ENCODE measurements at regions not wholly inside any gene's neighbourhood (a gene's known extent, or its start where the extent isn't known, plus 50 kb on each side); places are given as distances from the start of the nearest gene placed in this dataset.
A peak's percentile ranks its signal among the peaks of the same experiment; 100 is the strongest.

DNA sequence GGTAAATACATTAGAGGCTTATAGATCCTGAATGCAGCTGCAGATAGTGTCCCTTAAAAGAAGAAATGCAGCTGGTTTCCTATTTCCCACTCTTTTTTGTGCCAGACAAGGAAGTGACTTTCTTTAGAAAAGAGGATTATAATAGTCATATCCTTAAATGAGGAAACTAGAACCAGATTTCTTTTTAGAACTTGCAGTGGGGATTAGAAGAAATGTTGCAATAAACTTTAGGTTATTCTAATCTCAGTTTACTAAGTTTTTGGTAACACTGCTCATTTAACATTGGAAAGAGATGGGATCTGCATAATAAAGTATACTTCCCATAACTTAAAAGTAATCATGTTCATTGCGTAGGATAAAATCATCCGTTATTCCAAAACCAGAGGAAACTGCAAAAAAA, 101.9 kb downstream of the SLIT2 start:
- no peak for DNase-seq (ENCODE audit: low spot score)

DNA sequence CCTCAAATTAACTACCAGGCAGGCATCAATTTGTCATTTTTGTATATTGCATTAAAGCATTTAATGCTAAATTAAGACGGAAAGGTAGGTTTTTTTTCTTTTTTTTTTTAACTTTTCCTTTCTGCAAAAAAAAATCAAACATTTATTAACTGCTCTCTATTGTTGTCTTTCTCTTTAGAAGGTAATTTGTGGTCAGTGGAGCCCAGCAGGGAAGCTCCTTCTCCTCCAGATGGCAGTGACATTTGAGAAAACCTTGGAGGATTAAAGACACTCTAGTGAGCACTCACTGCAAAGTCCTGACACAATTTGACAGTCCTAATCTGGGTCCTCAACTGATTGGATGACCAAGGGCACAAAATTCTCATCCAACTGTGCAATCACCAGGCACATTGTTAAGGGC, 102.4 kb downstream of the SLIT2 start:
- DNase-seq (ENCODE audit: low spot score), result no peak

DNA sequence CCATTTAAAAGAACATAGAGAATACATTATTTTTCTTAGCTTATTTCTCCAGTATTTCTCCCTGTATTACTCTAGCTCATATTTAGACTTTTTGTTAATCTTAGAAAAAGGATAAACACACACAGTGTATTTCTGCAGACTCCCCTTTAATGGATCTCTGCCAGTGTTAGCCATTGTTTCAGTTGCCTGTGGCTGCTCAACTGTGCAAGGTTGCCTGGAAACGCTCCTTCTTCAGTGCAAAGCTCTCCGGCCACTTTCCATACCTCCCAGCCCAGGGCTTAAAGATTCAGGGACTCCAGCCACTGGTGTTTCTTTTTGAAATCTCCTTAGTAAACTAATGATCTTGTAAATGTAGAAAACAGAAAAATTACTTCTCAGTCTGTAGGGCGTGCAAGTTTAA, 104.9 kb downstream of the SLIT2 start:
- DNase-seq (ENCODE audit: low spot score), result no peak

DNA sequence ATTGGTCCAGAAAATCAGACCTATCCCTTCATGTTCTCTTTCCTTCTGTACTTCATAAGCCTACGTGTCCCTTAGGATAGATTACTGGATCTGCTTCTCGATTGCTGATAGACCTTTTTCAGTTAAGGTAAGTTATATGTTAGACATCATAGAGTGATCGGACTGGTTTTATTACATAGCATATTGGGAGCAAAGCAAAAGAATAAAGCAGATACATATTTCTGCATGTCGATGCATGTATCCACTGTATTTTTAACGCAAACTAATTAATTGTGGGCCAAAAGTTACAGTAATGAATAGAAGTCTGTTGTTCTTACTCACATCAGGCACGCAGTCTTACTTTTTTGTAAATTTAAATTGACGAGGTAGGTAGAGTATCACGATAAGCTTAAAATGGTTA, 106.4 kb downstream of the SLIT2 start:
- no peak for DNase-seq (ENCODE audit: low spot score)

DNA sequence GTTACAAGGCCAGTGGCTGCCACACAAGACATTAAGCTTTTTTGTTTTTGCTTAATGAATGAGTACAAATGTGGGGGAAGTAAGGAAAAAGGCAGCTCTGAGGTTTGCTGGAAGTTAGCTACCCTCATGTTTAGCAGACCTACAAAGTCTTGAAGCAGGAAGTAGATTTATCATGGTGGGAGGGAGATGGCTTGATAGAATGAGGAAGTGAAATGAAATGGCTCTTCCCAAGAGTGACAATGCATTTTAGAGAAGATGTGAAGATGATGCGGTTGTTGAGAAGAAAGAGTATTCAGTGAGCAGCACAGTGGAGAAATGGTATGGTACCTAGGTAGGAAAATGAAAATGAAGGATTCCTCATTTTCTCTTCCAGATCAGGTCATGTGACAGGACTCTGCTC, 108.0 kb downstream of the SLIT2 start:
- no peak for DNase-seq (ENCODE audit: low spot score)

DNA sequence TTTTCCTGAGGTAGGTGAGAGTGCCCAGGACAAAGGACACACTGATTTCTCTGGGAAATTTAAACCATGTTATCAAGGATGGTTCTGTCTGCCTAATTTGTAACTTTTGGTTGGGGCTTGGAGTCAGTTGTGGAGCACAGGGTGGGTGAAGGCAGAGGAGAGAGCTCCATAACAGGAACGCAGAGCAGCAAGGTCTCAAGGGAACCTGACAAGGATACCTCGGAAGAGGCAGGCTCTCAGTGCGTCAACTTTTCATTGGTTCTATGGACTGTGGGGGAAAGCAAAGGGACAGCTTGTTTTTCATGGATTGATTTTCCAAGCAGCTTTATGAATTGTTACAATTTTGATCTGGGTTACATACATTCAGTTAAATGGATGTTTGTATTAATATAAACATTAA, 110.4 kb downstream of the SLIT2 start:
- no peak for DNase-seq (ENCODE audit: low spot score)

DNA sequence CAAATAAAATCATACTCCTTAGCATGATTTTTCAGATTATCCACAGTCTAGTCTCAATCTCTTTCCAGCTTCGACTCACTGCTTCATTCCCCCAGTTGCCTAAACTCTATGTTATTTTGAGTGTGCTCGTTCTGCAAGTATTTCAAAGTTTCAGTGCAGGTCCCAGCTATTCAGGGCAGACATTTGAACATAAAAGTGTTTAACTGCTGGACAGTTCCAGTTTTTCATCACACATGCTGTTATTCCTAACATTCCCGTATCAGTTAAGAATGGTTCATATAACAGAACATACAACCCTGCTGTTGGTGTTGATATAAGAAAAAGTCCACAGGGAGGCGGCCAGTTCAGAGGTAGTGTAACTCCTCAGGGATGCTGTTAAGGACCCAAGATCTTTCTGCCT, 113.3 kb downstream of the SLIT2 start:
- DNase-seq (ENCODE audit: low spot score), result no peak

DNA sequence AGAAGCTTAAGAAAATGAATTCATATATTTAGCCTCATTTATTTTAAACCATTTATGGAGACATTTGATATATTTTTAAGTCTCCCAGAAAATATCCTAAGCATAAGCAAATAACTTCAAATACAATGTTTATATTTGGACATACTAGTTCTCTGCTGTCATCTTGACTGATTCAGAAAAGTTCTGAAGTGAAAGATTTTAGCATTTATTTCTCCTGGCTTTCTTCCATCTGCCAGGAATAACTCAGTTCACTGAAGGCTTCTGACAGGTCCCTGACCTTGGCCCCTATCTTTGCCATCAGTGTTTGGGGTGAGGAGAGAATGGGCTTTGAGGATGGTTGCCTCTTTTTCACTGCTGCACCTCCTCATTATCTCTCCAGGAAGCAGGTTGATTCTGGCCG, 115.7 kb downstream of the SLIT2 start:
- DNase-seq (ENCODE audit: low spot score), result no peak

DNA sequence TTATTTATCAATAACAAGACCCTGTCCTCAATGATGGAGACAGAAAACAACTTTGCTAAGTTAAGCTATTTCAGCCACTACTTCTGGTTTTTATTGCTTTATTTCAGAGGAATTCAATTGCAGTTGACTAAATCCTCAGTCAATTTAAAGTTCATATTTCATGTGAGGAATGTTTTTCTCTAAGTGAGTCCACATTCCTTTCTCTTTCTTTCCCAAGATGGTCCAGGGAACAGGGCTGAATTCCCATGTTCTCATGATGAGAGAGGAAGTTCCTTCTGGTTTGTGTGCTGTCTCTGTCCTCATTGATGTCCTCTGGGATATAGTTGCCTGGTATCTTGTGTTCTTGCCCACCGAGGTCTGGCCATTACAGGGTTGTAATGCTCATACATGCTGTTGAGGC, 117.2 kb downstream of the SLIT2 start:
- DNase-seq (ENCODE audit: low spot score), result no peak

DNA sequence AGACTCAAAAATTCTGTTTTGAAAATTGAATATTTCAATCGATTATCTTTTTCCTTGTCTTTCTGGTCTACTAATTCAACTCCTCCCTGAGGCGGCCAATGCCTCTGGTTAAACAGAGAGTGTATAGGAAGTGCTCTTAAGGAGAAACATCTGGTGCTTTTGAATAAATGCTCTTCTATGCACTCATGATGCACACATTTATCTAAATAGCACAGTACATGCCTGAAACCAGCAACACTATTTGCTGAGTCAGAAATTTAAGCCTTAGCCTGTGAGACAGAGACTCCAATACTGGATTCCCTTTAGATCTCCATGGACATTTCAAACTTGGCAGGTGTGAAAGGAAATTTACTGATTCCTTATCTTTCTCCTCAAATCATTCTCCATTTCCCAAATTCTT, 118.6 kb downstream of the SLIT2 start:
- no peak for DNase-seq (ENCODE audit: low spot score)

DNA sequence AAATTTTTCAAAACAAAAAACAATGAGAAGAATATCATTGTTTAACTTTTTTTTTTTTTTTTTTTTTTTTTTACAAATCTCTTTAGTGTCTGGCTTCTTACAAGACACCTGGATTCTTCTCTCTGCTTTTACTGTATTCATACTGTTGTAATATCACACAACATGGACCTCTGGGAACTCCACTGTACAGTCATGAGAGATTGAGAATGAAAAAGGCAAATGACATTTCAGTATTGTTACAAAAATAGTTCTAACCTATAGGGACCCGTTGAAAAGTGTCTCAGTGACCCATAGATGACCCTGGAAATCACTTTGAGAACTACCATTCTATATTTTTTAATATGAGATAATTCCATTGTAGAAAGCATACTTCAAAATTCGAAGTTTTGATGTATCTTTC, 124.4 kb downstream of the SLIT2 start:
- DNase-seq (ENCODE audit: low spot score), result no peak

DNA sequence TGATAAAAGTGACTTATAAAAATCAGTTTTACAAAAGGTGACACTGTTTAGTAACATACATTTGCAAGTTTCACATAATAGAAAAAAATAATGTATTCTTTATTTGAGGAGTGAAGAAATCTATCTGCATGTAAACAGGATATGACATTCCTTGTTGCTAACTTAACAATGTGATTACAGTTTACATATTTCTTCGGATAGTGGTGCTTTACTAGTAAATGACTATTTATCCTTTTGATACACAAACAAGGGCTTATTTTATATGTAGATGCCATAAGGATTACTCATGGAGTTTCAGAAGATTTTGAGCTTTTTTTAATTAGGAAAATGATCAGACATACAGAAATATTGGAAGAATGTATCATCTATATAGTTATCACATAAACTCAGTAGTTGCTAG, 126.5 kb downstream of the SLIT2 start:
- no peak for DNase-seq (ENCODE audit: low spot score)

DNA sequence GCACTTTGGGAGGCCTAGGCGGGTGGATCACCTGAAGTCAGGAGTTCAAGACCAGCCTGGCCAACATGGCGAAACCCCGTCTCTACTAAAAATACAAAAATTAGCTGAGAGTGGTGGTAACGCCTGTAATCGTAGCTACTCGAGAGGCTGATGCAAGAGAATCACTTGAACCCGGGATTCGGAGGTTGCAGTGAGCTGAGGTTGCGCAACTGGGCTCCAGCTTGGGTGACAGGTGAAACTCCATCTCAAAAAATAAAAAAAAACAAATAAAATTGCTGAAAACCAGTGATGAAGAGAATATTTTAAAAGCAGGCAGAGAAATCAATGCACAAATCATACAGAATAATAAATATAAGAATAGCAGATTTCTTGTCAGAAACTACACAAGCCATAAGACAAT, 129.3 kb downstream of the SLIT2 start:
- no peak for DNase-seq (ENCODE audit: low spot score)

DNA sequence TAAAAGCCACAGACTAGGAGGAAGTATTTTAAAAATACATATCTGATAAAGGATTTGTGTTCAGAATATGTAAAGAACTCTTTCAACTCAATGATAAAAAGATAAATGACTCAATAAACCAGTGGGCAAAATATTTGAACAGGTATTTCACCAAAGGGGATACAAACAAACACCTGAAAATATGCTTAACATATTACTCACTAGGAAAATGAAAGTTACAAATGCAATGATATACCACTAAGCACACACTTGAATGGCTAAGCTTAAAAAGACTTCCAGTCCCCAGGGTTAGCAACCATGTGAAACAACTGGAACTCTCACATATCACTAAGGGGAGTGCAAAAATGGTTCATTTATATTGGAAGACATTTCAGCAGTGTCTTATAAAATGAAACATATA, 131.6 kb downstream of the SLIT2 start:
- DNase-seq (ENCODE audit: low spot score), result no peak

DNA sequence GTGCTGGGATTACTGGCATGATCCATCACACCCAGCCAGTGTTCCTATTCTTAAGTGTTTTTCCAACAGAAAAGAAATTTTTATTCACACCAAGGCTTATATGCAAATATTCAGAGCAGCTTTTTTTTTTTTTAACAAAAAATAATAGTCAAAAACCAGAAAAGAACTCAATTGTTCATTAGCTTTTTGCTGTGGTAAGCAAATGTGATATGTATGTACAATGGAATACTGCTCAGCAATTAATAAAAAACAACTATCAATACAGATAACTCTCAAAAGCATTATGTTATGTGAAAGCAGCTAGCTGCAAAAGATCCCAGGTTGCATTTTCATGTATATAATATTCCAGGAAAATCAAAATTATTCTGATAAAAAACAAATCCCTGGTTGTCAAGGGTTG, 132.3 kb downstream of the SLIT2 start:
- no peak for DNase-seq (ENCODE audit: low spot score)

DNA sequence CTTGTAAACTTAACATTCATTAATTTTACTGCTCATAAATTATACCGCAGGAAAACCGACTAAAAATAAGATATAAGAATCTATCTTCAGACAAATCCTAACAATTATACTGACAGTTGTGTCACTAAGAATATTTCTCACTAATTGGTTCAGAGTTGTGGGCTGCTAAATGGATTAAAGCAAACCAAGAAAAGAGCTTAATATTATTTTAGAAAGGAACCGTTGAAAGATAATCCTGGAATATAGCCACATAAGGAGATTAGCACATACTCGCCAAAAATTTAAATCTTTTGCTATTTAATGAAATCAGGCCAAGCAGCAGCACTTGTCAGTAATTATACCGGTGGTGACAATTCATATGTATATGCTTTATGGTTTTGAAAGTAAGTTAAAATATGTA, 132.8 kb downstream of the SLIT2 start:
- no peak for DNase-seq (ENCODE audit: low spot score)

DNA sequence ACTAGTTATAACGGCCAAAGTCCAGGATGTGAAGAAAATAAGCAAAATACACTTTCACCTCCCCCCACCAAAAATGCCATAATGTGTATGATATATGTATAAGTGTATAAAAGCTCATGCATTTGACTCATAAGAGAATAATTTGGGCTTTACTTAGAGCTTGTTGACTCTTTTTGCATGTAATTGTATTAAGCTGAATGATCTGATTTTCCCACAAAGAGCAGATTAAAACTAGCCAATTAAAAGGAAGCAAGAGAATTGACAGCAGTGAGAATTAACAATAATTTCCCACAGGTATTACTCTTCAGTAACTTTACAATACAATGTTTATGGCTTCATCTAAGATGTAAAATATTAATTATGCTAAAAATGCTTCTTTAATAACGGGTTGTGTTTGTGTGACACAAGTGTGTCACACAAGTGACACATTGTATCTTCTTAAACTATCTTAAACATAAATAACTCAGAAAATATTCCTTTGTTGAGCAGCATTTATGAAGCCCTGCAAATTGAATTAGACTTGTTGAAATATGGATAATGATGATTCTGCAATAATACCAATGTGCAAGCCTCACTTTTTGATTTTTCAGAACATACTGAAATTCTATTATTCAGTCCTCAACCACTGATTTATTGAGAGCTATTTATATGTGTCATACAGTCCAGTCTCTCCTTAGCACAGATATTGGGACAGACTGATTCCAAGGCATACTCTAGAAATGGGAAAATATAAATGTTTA, 134.5 kb downstream of the SLIT2 start:
- no peak for DNase-seq (ENCODE audit: low spot score)

DNA sequence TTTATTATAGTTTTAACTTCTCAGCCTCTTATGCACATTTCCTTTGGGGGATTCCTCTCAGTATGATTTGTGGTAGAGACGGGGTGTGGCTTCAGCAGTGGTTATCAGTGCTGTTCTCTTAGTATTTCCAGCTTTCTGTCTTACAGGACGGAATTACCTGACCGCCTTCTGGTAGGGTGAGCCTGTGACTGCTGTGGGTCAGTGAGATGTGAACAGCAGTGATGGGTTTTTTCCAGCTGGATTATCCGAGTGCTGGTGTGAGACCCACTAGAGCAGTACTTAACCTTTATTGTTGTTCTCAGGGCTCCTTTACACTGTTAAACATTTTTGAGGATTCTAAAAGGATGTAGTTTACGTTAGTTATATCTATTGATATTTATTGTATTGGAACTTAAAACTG, 135.2 kb downstream of the SLIT2 start:
- DNase-seq (ENCODE audit: low spot score), result no peak

DNA sequence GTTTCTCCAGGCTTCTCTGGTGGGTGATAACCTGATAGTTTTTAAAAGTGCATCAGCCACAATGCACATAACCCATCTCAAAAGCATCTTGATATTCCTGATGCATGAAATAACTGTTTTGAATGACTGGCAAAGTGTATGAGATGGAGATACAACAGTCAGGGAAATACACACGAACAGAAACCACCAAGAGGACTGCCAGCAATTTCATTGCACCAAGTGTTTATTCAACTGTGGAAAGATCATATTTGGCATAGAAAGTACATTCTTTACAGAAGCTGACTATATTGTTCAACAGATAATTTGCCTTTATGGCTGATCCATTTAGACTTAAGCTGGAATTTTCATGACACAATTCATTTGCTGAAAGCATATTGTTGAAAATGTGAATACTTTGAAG, 139.5 kb downstream of the SLIT2 start:
- DNase-seq (ENCODE audit: low spot score), result no peak

DNA sequence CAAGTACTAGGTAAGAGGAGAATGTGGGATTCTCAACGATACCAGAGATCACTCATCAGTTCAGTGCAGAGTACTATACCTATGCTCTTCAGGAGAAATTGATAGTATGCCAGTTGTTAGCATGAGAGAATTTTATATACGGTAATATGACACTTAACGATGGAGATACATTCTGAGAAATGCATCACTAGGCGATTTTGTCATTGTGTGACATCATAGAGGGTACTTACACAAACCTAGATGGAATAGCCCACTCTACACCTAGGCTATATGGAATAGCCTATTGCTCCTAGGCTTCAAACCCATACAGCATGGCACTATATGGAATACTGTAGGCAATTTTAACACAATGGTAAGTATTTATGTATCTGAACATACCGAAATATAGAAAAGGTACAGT, 140.2 kb downstream of the SLIT2 start:
- no peak for DNase-seq (ENCODE audit: low spot score)

DNA sequence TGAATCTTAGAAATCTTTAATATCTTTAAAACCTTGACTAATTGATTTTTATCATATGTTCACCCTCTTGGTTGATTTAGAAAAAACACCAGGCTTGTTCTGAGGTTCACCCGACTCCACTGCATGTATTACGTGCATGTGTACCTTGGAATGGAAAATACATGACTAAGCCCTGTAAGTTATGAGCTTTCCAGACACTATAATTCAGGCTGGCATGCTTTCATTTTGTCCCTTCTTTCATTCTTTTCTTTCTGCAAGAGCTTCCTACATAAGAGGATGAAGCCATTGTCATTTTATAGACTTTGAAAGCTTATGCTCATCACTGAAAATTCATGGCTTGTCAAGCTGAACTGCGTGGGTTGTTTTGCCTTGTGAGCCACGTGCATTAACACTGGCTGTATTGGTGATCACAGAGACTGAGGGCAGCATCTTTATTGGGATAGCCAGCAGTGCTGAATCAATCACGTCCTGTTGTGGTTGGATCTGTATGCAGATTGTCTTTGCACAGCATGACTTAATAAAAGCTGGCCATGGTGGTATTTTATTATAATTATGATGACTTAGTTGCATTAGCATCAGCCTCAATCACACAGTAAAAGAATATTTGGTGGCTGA, 141.9 kb downstream of the SLIT2 start:
- no peak for DNase-seq (ENCODE audit: low spot score)

DNA sequence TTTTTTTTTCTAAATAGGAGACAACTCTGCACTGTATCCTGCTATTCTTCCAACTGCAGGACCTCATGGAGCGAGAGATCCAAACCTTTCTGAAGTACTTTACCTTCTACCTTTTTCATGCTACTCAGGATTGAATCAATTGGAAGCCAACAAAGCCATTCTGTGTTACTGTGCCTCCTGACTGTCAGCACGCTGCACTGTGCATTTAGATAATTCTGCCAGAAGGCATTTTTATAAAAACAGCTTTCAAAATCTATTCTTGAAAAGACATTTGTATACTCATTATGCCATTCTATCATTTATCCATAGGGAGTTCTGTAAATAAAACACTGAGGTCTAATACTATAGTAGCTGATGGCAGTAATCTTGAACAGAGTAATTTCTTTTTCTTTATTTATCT, 142.8 kb downstream of the SLIT2 start:
- DNase-seq (ENCODE audit: low spot score), result no peak

DNA sequence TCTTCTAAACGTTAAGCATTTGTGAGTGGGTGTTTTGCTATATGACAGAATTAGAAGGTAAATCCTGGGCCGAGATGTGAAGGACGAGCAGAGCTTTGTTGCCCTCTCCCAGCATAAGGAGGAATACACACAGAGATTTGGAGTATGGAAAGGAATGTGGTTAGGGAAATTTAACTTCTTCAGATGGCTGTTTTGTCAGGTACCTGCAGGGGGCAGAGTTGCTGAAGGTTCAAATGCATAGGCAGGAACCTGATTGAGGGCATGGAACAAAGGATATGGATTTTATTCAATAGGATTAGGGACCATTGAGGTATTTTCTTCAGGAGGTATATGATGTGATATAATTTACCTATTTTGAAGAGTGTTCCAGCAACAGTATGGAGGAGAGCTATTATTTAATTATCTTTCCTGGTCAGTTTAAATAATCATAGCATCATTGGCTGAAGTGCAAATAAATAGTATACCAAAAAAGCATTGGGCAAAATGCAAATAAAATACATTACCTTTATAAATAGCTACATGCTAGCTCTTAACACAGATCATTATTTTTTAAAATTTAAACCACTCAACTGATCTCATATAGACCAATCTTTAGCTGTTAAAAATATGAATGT, 143.6 kb downstream of the SLIT2 start:
- peak; percentile 31 for DNase-seq (ENCODE audit: low spot score)

DNA sequence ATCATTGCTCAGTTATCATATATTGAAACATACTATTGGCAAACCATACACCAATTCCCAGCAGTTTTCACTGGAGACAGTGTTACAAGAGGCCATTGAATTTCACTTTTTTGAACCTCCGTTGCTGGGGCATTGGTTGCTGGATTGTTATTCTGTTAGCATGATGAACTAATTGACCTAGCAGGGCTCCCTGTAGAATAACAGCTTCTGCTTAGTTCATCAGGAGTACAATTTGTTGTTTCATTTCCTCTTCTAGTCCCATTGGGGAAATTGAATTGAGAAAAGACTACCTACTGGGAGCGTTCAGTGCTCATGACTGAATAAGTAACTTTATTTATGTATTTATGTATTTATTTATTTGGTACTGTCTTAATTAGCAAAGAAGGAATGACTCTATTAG, 151.6 kb downstream of the SLIT2 start:
- DNase-seq (ENCODE audit: low spot score), result no peak

Data from LoVo (cell line).